Lung (tissue), 11 donors: ENCODE measurements at regions not wholly inside any gene's neighbourhood (a gene's known extent, or its start where the extent isn't known, plus 50 kb on each side); places are given as distances from the start of the nearest gene placed in this dataset.

Experiments used
- ATAC-seq: fragments of 200-7000 bp; cut with Tn5 transposase; one replicate; pipeline ENCODE4 v1.9.1; 2020; ENCODE audit warnings: moderate number of reproducible peaks; ENCODE audit not compliant: insufficient read depth, low FRiP score
- DNase-seq, 3 donors: peaks; one replicate each; pipeline ENCODE4 v3.0.0-alpha.2; 2013 to 2017
- H3K27ac ChIP-seq, 2 donors: one replicate each; pipeline ENCODE4 v1.5.1; 2013; ENCODE audit warnings: mild to moderate bottlenecking in 2 of 2, moderate library complexity in 2 of 2, control low read depth in 1 of 2, inconsistent platforms in 1 of 2, low read depth in 1 of 2, low read length in 1 of 2
- H3K27me3 ChIP-seq, 3 donors: one replicate each; pipeline ENCODE4 v1.5.1; 2013; ENCODE audit warnings: low read length in 2 of 3; ENCODE audit not compliant: control insufficient read depth in 3 of 3, insufficient read depth in 3 of 3
- H3K36me3 ChIP-seq, 4 donors: one replicate each; pipeline ENCODE4 v1.5.1; 2013; ENCODE audit warnings: low read length in 4 of 4, mild to moderate bottlenecking in 1 of 4, moderate library complexity in 1 of 4; ENCODE audit not compliant: control insufficient read depth in 4 of 4, insufficient read depth in 4 of 4
- H3K4me1 ChIP-seq, 5 donors: one replicate each; pipeline ENCODE4 v1.5.1; 2013; ENCODE audit warnings: low read length in 5 of 5, mild to moderate bottlenecking in 2 of 5, moderate library complexity in 1 of 5; ENCODE audit not compliant: control insufficient read depth in 5 of 5, insufficient read depth in 5 of 5
- H3K4me3 ChIP-seq: one replicate; pipeline ENCODE4 v1.5.1; 2013; ENCODE audit warnings: mild to moderate bottlenecking, control low read depth, moderate library complexity
- H3K9ac ChIP-seq, 2 donors: one replicate each; pipeline ENCODE4 v1.5.1; 2013; ENCODE audit warnings: low read length in 2 of 2, control low read depth in 1 of 2; ENCODE audit not compliant: insufficient read depth in 1 of 2
- H3K9me3 ChIP-seq, 4 donors: one replicate each; pipeline ENCODE4 v1.5.1; 2013; ENCODE audit warnings: low read length in 3 of 4, mild to moderate bottlenecking in 1 of 4, moderate library complexity in 1 of 4; ENCODE audit not compliant: control insufficient read depth in 4 of 4, insufficient read depth in 3 of 4
- WGBS, 2 donors: extraction: QIAGEN DNeasy Blood & Tissue Kit; methylation state at CpG; one replicate each; pipeline ENCODE4 v1.1.7; 2013; 5-methylcytosine and 5-hydroxymethylcytosine counted together
- TF ChIP-seq, protein P1 (sequence below): IDR thresholded peaks from 2 replicates; pipeline ENCODE4 v1.5.1; 2012; ENCODE audit warnings: mild to moderate bottlenecking; ENCODE audit errors: control extremely low read depth, extremely low read depth
- donor health status: control.
- donor health status: control.
- donor health status: Bipolar disorder and iron deficiency.
- donor health status: healthy.
- donor health status: DM: yes; HTN: yes; CAD: no.

DNA sequence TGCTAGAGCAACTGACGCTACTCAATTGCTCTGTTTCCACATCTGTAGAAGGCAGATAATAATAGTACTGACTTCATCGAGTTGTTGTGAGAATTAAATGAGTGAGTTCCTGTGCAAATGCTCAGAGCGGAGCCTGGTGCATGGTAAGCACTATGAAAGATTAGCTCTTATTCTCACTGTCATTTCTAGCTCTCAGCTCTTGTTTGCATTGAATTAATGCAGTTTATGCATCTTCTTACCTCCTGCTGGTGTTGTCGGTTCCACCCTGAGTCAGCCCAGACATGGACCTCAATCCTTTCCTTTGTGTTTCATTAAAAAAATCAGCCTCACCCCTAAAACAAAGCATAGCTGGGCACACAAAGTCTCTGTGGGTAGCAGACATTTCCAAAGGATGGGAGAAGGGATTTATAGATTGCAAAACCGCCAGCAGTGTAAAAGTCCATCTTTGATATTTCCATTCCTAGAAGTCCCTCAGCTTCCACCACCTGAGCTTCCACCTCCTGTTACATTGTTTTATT lies 254.4 kb upstream of the CSF3R start:
- H3K4me3 ChIP-seq, result no peak overlapping the region
- H3K4me1 ChIP-seq, result peaks cover 0 to 3% (median 0%) of the 10 kb centered on the region in 5 donors
- H3K27ac ChIP-seq, result no peak overlapping the region
- H3K9me3 ChIP-seq, result peaks cover 0 to 3% (median 0%) of the 10 kb centered on the region in 4 donors
- TF ChIP-seq, protein P1, sequence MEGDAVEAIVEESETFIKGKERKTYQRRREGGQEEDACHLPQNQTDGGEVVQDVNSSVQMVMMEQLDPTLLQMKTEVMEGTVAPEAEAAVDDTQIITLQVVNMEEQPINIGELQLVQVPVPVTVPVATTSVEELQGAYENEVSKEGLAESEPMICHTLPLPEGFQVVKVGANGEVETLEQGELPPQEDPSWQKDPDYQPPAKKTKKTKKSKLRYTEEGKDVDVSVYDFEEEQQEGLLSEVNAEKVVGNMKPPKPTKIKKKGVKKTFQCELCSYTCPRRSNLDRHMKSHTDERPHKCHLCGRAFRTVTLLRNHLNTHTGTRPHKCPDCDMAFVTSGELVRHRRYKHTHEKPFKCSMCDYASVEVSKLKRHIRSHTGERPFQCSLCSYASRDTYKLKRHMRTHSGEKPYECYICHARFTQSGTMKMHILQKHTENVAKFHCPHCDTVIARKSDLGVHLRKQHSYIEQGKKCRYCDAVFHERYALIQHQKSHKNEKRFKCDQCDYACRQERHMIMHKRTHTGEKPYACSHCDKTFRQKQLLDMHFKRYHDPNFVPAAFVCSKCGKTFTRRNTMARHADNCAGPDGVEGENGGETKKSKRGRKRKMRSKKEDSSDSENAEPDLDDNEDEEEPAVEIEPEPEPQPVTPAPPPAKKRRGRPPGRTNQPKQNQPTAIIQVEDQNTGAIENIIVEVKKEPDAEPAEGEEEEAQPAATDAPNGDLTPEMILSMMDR, result no peak
- ATAC-seq (no peak), DNase-seq (no peak)
- peaks cover 0 to 46% (median 20%) of the 10 kb centered on the region in 3 donors for H3K27me3 ChIP-seq
- no peak overlapping the region for H3K9ac ChIP-seq
- no peaks in the 10 kb centered on the region for H3K36me3 ChIP-seq
- 47 to 65% methylated on average over 5 of the region's 5 CpGs for WGBS, 2 donors

DNA sequence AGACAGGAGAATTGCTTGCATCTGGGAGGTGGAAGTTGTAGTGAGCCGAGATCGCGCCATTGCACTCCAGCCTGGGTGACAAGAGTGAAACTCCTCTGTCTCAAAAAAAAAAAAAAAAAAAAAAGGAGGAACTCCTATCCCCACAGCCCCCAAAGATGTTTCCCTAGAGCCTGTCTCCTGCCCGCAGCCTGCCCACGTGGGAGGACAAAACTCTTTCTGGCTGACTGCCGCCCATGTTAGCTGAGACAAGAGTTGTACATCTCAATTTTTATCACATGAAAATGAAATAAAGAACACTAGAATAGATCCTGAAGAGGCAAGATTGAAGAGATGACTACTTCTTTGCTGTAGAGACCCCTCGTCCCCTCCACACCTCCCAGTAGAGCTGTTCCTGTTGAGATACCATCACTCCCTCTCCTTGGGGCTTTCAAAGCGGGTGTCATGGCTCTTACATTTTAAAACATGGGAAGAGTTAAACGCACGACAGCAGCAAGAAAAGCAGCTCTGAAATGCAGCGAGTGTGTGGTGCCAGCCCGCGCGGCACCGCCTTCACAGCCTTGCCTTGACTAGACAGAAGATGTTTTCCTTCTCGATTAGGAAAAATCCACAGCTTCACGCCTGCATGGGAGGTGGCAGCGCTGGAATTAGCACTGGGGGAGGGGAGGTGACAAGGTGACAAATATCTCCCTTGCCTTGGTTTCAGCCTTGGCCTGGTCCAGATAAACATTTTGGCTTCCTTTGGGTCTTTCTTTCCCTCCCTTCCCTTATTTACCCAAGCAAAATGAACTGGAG lies 253.4 kb upstream of the CSF3R start:
- 34 to 43% methylated on average over 18 of the region's 18 CpGs for WGBS, 2 donors
- Histone ChIP-seq H3K27me3 (peaks cover 0 to 50% (median 20%) of the 10 kb centered on the region in 3 donors), H3K36me3 (no peaks in the 10 kb centered on the region)

DNA sequence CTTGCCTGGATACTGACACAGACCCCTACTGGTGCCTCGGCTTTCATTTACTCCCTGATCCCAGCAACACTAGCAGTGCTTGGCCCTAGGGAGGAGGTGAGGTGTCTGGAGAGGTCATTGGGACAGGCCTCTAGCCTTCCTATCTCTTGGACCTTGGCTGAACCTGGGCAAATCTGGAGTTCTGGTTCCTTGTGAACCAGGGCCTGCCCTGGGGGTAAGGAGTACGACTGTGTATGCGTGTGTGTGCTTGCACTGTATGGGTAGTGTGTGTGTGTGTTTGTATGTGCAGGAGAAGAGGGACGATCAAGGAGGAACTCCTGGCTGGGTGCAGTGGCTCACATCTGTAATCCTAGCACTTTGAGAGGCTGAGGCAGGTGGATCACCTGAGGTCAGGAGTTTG lies 252.7 kb upstream of the CSF3R start:
- Histone ChIP-seq H3K4me3 (no peak overlapping the region), H3K9me3 (peaks cover 0 to 3% (median 0%) of the 10 kb centered on the region in 4 donors), H3K4me1 (peaks cover 0 to 3% (median 0%) of the 10 kb centered on the region in 5 donors), H3K27ac (no peak overlapping the region), H3K36me3 (no peaks in the 10 kb centered on the region), H3K27me3 (peaks cover 0 to 50% (median 20%) of the 10 kb centered on the region in 3 donors), H3K9ac (no peak overlapping the region)
- ATAC-seq (no peak), DNase-seq (no peak)
- WGBS, 2 donors, result 85 to 94% methylated on average over 4 of the region's 4 CpGs
- TF ChIP-seq, protein P1, result no peak

More for the DNA sequence above, 253.4 kb upstream of the CSF3R start:
- Histone ChIP-seq H3K4me3 (no peak overlapping the region), H3K4me1 (peaks cover 0 to 3% (median 0%) of the 10 kb centered on the region in 5 donors), H3K27ac (no peak overlapping the region), H3K9ac (no peak overlapping the region), H3K9me3 (peaks cover 0 to 3% (median 0%) of the 10 kb centered on the region in 4 donors)
- TF ChIP-seq, protein P1, result no peak
- ATAC-seq (no peak), DNase-seq (no peak)
